Natural killer cell (primary cell): ENCODE measurements at regions not wholly inside any gene's neighbourhood (a gene's known extent, or its start where the extent isn't known, plus 50 kb on each side); places are given as distances from the start of the nearest gene placed in this dataset.

Source experiments
- ATAC-seq, 3 donors: fragments of 150-1000 bp in 2 of 3; fragments of 200-7000 bp in 1 of 3; cut with Tn5 transposase; 1 replicate in 1 of 3; 2 replicates in 2 of 3; pipeline ENCODE4 v1.10.0; 2021; ENCODE audit warnings: mild to moderate bottlenecking in 2 of 3, moderate library complexity in 2 of 3
- DNase-seq, 2 donors: peaks; one replicate each; pipeline versions ENCODE4 v3.0.0 to v3.0.0-alpha.2; 2013 to 2021; ENCODE audit warnings: mixed read lengths in 1 of 2
- H3K27ac ChIP-seq: one replicate; pipeline ENCODE4 v1.5.1; 2013; ENCODE audit warnings: mild to moderate bottlenecking, low read length
- H3K27me3 ChIP-seq: one replicate; pipeline ENCODE4 v1.6.1; 2013; ENCODE audit warnings: low read length; ENCODE audit not compliant: control insufficient read depth, insufficient read depth
- H3K36me3 ChIP-seq: one replicate; pipeline ENCODE4 v1.6.1; 2013; ENCODE audit warnings: low read length; ENCODE audit not compliant: control insufficient read depth, insufficient read depth
- H3K4me1 ChIP-seq: one replicate; pipeline ENCODE4 v1.6.1; 2013; ENCODE audit warnings: low read length; ENCODE audit not compliant: control insufficient read depth, insufficient read depth
- H3K4me3 ChIP-seq: one replicate; pipeline ENCODE4 v1.5.1; 2013; ENCODE audit warnings: low read length
- H3K9me3 ChIP-seq: one replicate; pipeline ENCODE4 v1.6.1; 2013; ENCODE audit warnings: low read length; ENCODE audit not compliant: control insufficient read depth, insufficient read depth
- H3K27ac Mint-ChIP-seq, 2 donors: one replicate each; pipeline ENCODE4 v1.8.0; 2022; ENCODE audit warnings: mild to moderate bottlenecking in 2 of 2, mixed read lengths in 2 of 2, moderate library complexity in 1 of 2
- H3K27me3 Mint-ChIP-seq, 2 donors: one replicate each; pipeline ENCODE4 v1.8.0; 2022; ENCODE audit warnings: low read depth in 2 of 2, mixed read lengths in 2 of 2
- H3K36me3 Mint-ChIP-seq: one replicate; pipeline ENCODE4 v1.8.0; 2022; ENCODE audit warnings: mixed read lengths
- H3K4me1 Mint-ChIP-seq, 2 donors: one replicate each; pipeline ENCODE4 v1.8.0; 2022; ENCODE audit warnings: mixed read lengths in 2 of 2
- H3K4me3 Mint-ChIP-seq: one replicate; pipeline ENCODE4 v1.8.0; 2022; ENCODE audit warnings: mild to moderate bottlenecking, moderate library complexity, mixed read lengths
- H3K9me3 Mint-ChIP-seq, 2 donors: one replicate each; pipeline ENCODE4 v1.8.0; 2022; ENCODE audit warnings: mixed read lengths in 2 of 2
- WGBS: methylation state at CpG from one replicate; pipeline ENCODE4 v1.1.7; 2013; ENCODE audit warnings: missing lambda C conversion rate; ENCODE audit not compliant: insufficient coverage; 5-methylcytosine and 5-hydroxymethylcytosine counted together
- intact Hi-C: fragments of 100-400 bp; cut with micrococcal nuclease; formaldehyde crosslinking; loops from one replicate; pipeline ENCODE4 v1.14.2; 2022
- TF ChIP-seq, protein P1 (sequence below): fragments of 200-600 bp; IDR thresholded peaks from one replicate; pipeline ENCODE4 v1.8.0; 2022; ENCODE audit warnings: antibody characterized with exemption

DNA sequence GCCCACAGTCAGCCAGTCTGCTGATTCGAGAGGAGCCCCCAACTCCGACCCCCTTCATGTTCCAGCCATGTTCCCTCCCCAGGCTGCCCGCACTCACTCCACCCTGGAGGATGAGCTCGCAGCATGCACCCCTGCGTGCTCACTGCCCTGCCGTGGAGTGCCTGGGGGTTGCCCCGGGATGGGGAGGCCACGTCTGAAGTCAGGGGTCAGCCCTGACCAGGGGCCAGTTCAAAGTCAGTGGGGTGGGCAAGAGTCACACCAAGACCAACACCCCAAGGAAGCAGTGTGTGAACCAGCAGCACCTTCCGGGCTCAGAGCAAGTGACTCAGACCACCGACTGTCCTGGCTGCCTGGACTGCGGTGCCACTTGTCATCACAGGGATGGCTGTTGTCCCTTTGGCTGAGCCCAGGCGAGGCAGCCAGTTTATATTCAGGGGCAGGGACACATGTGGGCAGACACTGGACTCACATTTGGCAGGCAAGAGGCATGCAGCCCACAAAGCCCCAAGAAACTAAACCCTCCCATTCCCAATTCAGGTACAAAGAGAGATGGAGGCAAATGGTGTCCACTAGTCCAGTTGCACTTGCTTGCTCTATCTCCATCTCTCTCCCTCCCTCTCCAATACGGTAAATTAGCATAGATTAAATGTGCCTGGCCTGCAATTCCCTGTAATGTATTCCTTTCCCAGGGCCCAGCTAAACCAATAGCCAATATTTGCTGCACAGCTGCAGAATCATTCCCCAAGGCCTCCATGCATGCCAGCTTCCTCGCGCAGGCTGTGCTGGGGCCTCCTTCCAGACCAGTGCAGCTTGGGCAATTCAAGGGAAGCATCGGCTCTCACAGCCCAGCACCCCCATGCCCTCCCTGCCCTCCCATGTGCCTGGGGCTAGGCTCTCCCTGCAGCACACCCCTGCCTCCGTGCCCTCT is 135.7 kb upstream of the IQSEC1 start:
- intact Hi-C loops = no loop called here
- TF ChIP-seq, protein P1, sequence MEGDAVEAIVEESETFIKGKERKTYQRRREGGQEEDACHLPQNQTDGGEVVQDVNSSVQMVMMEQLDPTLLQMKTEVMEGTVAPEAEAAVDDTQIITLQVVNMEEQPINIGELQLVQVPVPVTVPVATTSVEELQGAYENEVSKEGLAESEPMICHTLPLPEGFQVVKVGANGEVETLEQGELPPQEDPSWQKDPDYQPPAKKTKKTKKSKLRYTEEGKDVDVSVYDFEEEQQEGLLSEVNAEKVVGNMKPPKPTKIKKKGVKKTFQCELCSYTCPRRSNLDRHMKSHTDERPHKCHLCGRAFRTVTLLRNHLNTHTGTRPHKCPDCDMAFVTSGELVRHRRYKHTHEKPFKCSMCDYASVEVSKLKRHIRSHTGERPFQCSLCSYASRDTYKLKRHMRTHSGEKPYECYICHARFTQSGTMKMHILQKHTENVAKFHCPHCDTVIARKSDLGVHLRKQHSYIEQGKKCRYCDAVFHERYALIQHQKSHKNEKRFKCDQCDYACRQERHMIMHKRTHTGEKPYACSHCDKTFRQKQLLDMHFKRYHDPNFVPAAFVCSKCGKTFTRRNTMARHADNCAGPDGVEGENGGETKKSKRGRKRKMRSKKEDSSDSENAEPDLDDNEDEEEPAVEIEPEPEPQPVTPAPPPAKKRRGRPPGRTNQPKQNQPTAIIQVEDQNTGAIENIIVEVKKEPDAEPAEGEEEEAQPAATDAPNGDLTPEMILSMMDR = no peak
- H3K4me1 ChIP-seq = peaks cover 4% of the 10 kb centered on the region
- H3K9me3 Mint-ChIP-seq = no peaks in the 10 kb centered on the region
- H3K27me3 ChIP-seq = peaks cover 10% of the 10 kb centered on the region
- no peak overlapping the region for H3K4me3 ChIP-seq
- no peak overlapping the region for H3K27ac Mint-ChIP-seq
- WGBS = 78% methylated on average over 17 of the region's 17 CpGs
- H3K36me3 ChIP-seq = no peaks in the 10 kb centered on the region
- DNase-seq (no peak), ATAC-seq (no peak)
- peaks cover 35 to 43% of the 10 kb centered on the region in 2 donors for H3K27me3 Mint-ChIP-seq
- H3K27ac ChIP-seq = no peak overlapping the region
- no peak overlapping the region for H3K4me3 Mint-ChIP-seq
- no peaks in the 10 kb centered on the region for H3K36me3 Mint-ChIP-seq
- H3K9me3 ChIP-seq = no peaks in the 10 kb centered on the region
- H3K4me1 Mint-ChIP-seq = peaks cover 4% of the 10 kb centered on the region in 2 donors

DNA sequence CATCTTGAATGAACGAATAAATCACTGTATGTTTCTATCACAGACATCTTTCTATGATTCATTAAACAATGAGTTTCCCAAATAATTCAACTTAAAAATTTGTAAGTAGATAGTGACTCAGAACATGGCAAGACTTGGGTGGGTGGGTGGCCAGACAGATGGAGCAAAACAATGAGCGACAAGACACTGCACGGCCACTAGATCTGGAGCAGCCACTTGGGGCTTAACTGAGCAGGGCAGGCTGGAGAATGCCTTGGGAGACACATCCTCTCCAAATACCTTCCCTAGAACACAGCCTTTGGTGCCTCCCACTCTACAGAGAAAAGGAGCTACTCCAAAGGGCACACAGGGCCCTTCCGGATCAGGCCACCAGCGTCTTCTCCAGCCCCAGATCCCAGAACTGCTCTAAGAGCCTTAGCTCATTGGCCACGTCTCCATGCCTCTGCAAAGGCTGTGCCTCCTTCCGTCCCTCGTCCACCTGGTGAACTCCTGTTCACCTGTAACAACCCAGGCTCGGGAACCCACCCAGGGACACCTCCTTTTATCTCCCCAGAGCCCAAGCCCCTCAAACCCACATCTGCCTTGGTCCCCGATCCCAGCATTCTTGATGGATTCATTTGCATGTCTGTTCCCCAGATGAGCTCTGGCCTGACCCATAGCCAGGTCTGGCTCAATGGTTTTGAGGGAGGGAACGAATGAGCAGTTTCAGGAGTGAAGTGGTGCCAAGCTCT is 134.9 kb upstream of the IQSEC1 start:
- Histone ChIP-seq H3K9me3 (no peaks in the 10 kb centered on the region), H3K4me1 (peaks cover 4% of the 10 kb centered on the region), H3K27me3 (peaks cover 12% of the 10 kb centered on the region), H3K36me3 (no peaks in the 10 kb centered on the region), H3K27ac (no peak overlapping the region), H3K4me3 (no peak overlapping the region)
- H3K27ac Mint-ChIP-seq = no peak overlapping the region
- no peaks in the 10 kb centered on the region for H3K9me3 Mint-ChIP-seq
- no peak overlapping the region for H3K4me3 Mint-ChIP-seq
- intact Hi-C loops = no loop called here
- peaks cover 39 to 47% of the 10 kb centered on the region in 2 donors for H3K27me3 Mint-ChIP-seq
- no peaks in the 10 kb centered on the region for H3K36me3 Mint-ChIP-seq
- 85% methylated on average over 11 of the region's 11 CpGs for WGBS
- DNase-seq = no peak
- ATAC-seq = no peak
- TF ChIP-seq, protein P1 = no peak
- H3K4me1 Mint-ChIP-seq = peaks cover 4% of the 10 kb centered on the region in 2 donors

DNA sequence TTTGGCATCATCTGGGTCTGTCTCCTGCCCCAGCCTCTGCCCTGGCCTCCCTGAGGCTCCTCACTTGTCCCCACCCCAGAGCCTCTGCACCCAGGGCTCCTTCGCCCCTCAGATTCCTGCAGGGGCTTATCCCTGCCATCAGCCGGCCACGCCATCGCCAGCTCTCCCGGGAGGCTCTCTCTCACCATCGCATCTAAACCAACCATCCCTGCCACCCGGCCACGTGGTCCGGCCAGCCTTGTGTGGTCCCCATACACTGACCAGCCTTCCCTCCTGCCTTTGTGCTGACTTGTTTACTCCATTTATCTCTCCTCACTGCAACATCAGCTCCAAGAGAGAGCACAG is 134.3 kb upstream of the IQSEC1 start:
- peaks cover 13% of the 10 kb centered on the region for H3K27me3 ChIP-seq
- H3K27me3 Mint-ChIP-seq = peaks cover 45 to 49% of the 10 kb centered on the region in 2 donors
- WGBS = 94% methylated on average over 9 of the region's 9 CpGs

More for the DNA sequence above, 134.3 kb upstream of the IQSEC1 start:
- Histone ChIP-seq H3K9me3 (no peaks in the 10 kb centered on the region), H3K36me3 (no peaks in the 10 kb centered on the region), H3K27ac (no peak overlapping the region), H3K4me3 (no peak overlapping the region), H3K4me1 (peaks cover 4% of the 10 kb centered on the region)
- no peaks in the 10 kb centered on the region for H3K36me3 Mint-ChIP-seq
- no peak for DNase-seq
- no peaks in the 10 kb centered on the region for H3K9me3 Mint-ChIP-seq
- intact Hi-C loops = no loop called here
- H3K27ac Mint-ChIP-seq = no peak overlapping the region
- no peak for ATAC-seq
- TF ChIP-seq, protein P1 = no peak
- H3K4me3 Mint-ChIP-seq = no peak overlapping the region
- peaks cover 4% of the 10 kb centered on the region in 2 donors for H3K4me1 Mint-ChIP-seq
